Natural killer cell (primary cell): ENCODE measurements at regions not wholly inside any gene's neighbourhood (a gene's known extent, or its start where the extent isn't known, plus 50 kb on each side); places are given as distances from the start of the nearest gene placed in this dataset.
A peak's percentile ranks its signal among the peaks of the same experiment; 100 is the strongest.
"Not testable (repeated sequence)": the region's sequence is repeated elsewhere in the genome, so short reads cannot be mapped to it uniquely, and the experiment has no call there.

ENCODE experiments used
- ATAC-seq, 3 donors: fragments of 150-1000 bp in 2 of 3; fragments of 200-7000 bp in 1 of 3; cut with Tn5 transposase; 1 replicate in 1 of 3; 2 replicates in 2 of 3; pipeline ENCODE4 v1.10.0; 2021; ENCODE audit warnings: mild to moderate bottlenecking in 2 of 3, moderate library complexity in 2 of 3
- DNase-seq, 2 donors: peaks; one replicate each; pipeline versions ENCODE4 v3.0.0 to v3.0.0-alpha.2; 2013 to 2021; ENCODE audit warnings: mixed read lengths in 1 of 2
- H3K27ac ChIP-seq: one replicate; pipeline ENCODE4 v1.5.1; 2013; ENCODE audit warnings: mild to moderate bottlenecking, low read length
- H3K27me3 ChIP-seq: one replicate; pipeline ENCODE4 v1.6.1; 2013; ENCODE audit warnings: low read length; ENCODE audit not compliant: control insufficient read depth, insufficient read depth
- H3K36me3 ChIP-seq: one replicate; pipeline ENCODE4 v1.6.1; 2013; ENCODE audit warnings: low read length; ENCODE audit not compliant: control insufficient read depth, insufficient read depth
- H3K4me1 ChIP-seq: one replicate; pipeline ENCODE4 v1.6.1; 2013; ENCODE audit warnings: low read length; ENCODE audit not compliant: control insufficient read depth, insufficient read depth
- H3K4me3 ChIP-seq: one replicate; pipeline ENCODE4 v1.5.1; 2013; ENCODE audit warnings: low read length
- H3K9me3 ChIP-seq: one replicate; pipeline ENCODE4 v1.6.1; 2013; ENCODE audit warnings: low read length; ENCODE audit not compliant: control insufficient read depth, insufficient read depth
- H3K27ac Mint-ChIP-seq, 2 donors: one replicate each; pipeline ENCODE4 v1.8.0; 2022; ENCODE audit warnings: mild to moderate bottlenecking in 2 of 2, mixed read lengths in 2 of 2, moderate library complexity in 1 of 2
- H3K27me3 Mint-ChIP-seq, 2 donors: one replicate each; pipeline ENCODE4 v1.8.0; 2022; ENCODE audit warnings: low read depth in 2 of 2, mixed read lengths in 2 of 2
- H3K36me3 Mint-ChIP-seq: one replicate; pipeline ENCODE4 v1.8.0; 2022; ENCODE audit warnings: mixed read lengths
- H3K4me1 Mint-ChIP-seq, 2 donors: one replicate each; pipeline ENCODE4 v1.8.0; 2022; ENCODE audit warnings: mixed read lengths in 2 of 2
- H3K4me3 Mint-ChIP-seq: one replicate; pipeline ENCODE4 v1.8.0; 2022; ENCODE audit warnings: mild to moderate bottlenecking, moderate library complexity, mixed read lengths
- H3K9me3 Mint-ChIP-seq, 2 donors: one replicate each; pipeline ENCODE4 v1.8.0; 2022; ENCODE audit warnings: mixed read lengths in 2 of 2
- CTCF ChIP-seq: fragments of 200-600 bp; IDR thresholded peaks from one replicate; pipeline ENCODE4 v1.8.0; 2022; ENCODE audit warnings: antibody characterized with exemption
- WGBS: methylation state at CpG from one replicate; pipeline ENCODE4 v1.1.7; 2013; ENCODE audit warnings: missing lambda C conversion rate; ENCODE audit not compliant: insufficient coverage; 5-methylcytosine and 5-hydroxymethylcytosine counted together
- intact Hi-C: fragments of 100-400 bp; cut with micrococcal nuclease; formaldehyde crosslinking; loops from one replicate; pipeline ENCODE4 v1.14.2; 2022

- Histone ChIP-seq H3K4me3 (no peak overlapping the region), H3K36me3 (no peaks in the 10 kb centered on the region), H3K27ac (no peak overlapping the region), H3K27me3 (no peaks in the 10 kb centered on the region), H3K9me3 (no peaks in the 10 kb centered on the region), H3K4me1 (no peaks in the 10 kb centered on the region)
- H3K27ac Mint-ChIP-seq: no peak overlapping the region
- DNase-seq: peak in 1 of 2 donors; percentile 3
- peaks cover 2 to 12% of the 10 kb centered on the region in 2 donors for H3K27me3 Mint-ChIP-seq
- WGBS: no CpG with 5 or more reads among the region's 1 CpG
- no peak overlapping the region for H3K4me3 Mint-ChIP-seq
- H3K9me3 Mint-ChIP-seq: no peaks in the 10 kb centered on the region
- TF ChIP-seq CTCF: no peak
- no peaks in the 10 kb centered on the region for H3K4me1 Mint-ChIP-seq
- no peaks in the 10 kb centered on the region for H3K36me3 Mint-ChIP-seq
- ATAC-seq: no peak
- intact Hi-C loops: no loop called here
Measured at GRCh38 chr1:98119796-98120195, 199.0 kb upstream of the DPYD start.

- H3K4me3 ChIP-seq: no peak overlapping the region
- H3K36me3 ChIP-seq: no peaks in the 10 kb centered on the region
- H3K4me1 ChIP-seq: no peaks in the 10 kb centered on the region
- H3K27me3 Mint-ChIP-seq: peaks cover 5 to 12% of the 10 kb centered on the region in 2 donors
- H3K4me3 Mint-ChIP-seq: no peak overlapping the region
- H3K9me3 ChIP-seq: no peaks in the 10 kb centered on the region
- no peaks in the 10 kb centered on the region for H3K36me3 Mint-ChIP-seq
- no peak overlapping the region for H3K27ac Mint-ChIP-seq
- intact Hi-C loops: no loop called here
- ATAC-seq (no peak), DNase-seq (no peak)
- no peak for TF ChIP-seq CTCF
- H3K4me1 Mint-ChIP-seq: peaks cover 9 to 12% of the 10 kb centered on the region in 2 donors
- no peaks in the 10 kb centered on the region for H3K27me3 ChIP-seq
- H3K9me3 Mint-ChIP-seq: no peaks in the 10 kb centered on the region
- no CpG with 5 or more reads among the region's 1 CpG for WGBS
- H3K27ac ChIP-seq: no peak overlapping the region
Measured at GRCh38 chr1:98113811-98114210, 193.0 kb upstream of the DPYD start.

GRCh38 chr1:98112626-98113025, 191.8 kb upstream of the DPYD start:
- Mint-ChIP-seq H3K27ac (no peak overlapping the region), H3K4me1 (peaks cover 17 to 21% of the 10 kb centered on the region in 2 donors), H3K36me3 (peaks cover 9% of the 10 kb centered on the region), H3K27me3 (peaks cover 4 to 12% of the 10 kb centered on the region in 2 donors), H3K4me3 (no peak overlapping the region), H3K9me3 (peaks cover 6 to 8% of the 10 kb centered on the region in 2 donors)
- ATAC-seq (no peak), DNase-seq (no peak)
- TF ChIP-seq CTCF: no peak
- Histone ChIP-seq H3K27ac (no peak overlapping the region), H3K4me1 (no peaks in the 10 kb centered on the region), H3K4me3 (no peak overlapping the region), H3K27me3 (no peaks in the 10 kb centered on the region), H3K9me3 (peaks cover 6% of the 10 kb centered on the region), H3K36me3 (no peaks in the 10 kb centered on the region)
- intact Hi-C loops: no loop called here
- WGBS: 93% methylated on average over 1 of the region's 2 CpGs

- peaks cover 16 to 19% of the 10 kb centered on the region in 2 donors for H3K9me3 Mint-ChIP-seq
Measured at GRCh38 chr1:98110674-98111073, 189.8 kb upstream of the DPYD start.

GRCh38 chr1:98108378-98108777, 187.5 kb upstream of the DPYD start:
- Mint-ChIP-seq H3K4me1 (peaks cover 17 to 21% of the 10 kb centered on the region in 2 donors), H3K9me3 (peaks cover 16 to 19% of the 10 kb centered on the region in 2 donors), H3K4me3 (peak overlapping the region; percentile 14), H3K36me3 (peaks cover 23% of the 10 kb centered on the region)
- H3K36me3 ChIP-seq, H3K4me1 ChIP-seq, H3K27me3 ChIP-seq, H3K27ac ChIP-seq, H3K27me3 Mint-ChIP-seq, DNase-seq, H3K9me3 ChIP-seq, H3K27ac Mint-ChIP-seq, H3K4me3 ChIP-seq, intact Hi-C loops: not testable (repeated sequence)
- ATAC-seq: peak in 1 of 3 donors; percentile 38
- 55% methylated on average over 1 of the region's 1 CpG for WGBS

More at GRCh38 chr1:98110674-98111073, 189.8 kb upstream of the DPYD start:
- no peaks in the 10 kb centered on the region for H3K27me3 ChIP-seq
- DNase-seq (no peak), ATAC-seq (peak in 1 of 3 donors; percentile 58)
- TF ChIP-seq CTCF: no peak
- no peak overlapping the region for H3K4me3 ChIP-seq
- no peak overlapping the region for H3K27ac ChIP-seq
- no peaks in the 10 kb centered on the region for H3K4me1 ChIP-seq
- Mint-ChIP-seq H3K27ac (no peak overlapping the region), H3K36me3 (peaks cover 23% of the 10 kb centered on the region), H3K27me3 (peaks cover 0 to 5% of the 10 kb centered on the region in 2 donors), H3K4me3 (no peak overlapping the region), H3K4me1 (peaks cover 17 to 21% of the 10 kb centered on the region in 2 donors)
- H3K9me3 ChIP-seq: peaks cover 6% of the 10 kb centered on the region
- H3K36me3 ChIP-seq: no peaks in the 10 kb centered on the region
- intact Hi-C loops: no loop called here
